Vagina (tissue), 2 donors: ENCODE measurements at regions not wholly inside any gene's neighbourhood (a gene's known extent, or its start where the extent isn't known, plus 50 kb on each side); places are given as distances from the start of the nearest gene placed in this dataset.

Source experiments
- DNase-seq, 2 donors: peaks; one replicate each; pipeline ENCODE4 v3.0.0-alpha.2; 2017; ENCODE audit errors: extremely low spot score in 2 of 2
- H3K27ac ChIP-seq: fragments of 200-600 bp; sonication (generic); one replicate; pipeline ENCODE4 v1.5.1; 2019
- H3K27me3 ChIP-seq: fragments of 200-600 bp; sonication (generic); one replicate; pipeline ENCODE4 v1.5.1; 2019
- H3K36me3 ChIP-seq, 2 donors: fragments of 200-600 bp; sonication (generic); one replicate each; pipeline ENCODE4 v1.5.1; 2017 to 2019
- H3K4me1 ChIP-seq: fragments of 200-600 bp; sonication (generic); one replicate; pipeline ENCODE4 v1.5.1; 2019
- H3K4me3 ChIP-seq, 2 donors: fragments of 200-600 bp; sonication (generic); 1 replicate in 1 of 2; 2 replicates in 1 of 2; pipeline ENCODE4 v1.5.1; 2016 to 2019
- H3K9me3 ChIP-seq: fragments of 200-600 bp; sonication (generic); one replicate; pipeline ENCODE4 v1.5.1; 2019
- POLR2A ChIP-seq, 2 donors: fragments of 450-650 bp; IDR thresholded peaks; one replicate each; pipeline ENCODE4 v1.6.1; 2017; ENCODE audit warnings: antibody characterized with exemption in 2 of 2, mild to moderate bottlenecking in 2 of 2, moderate library complexity in 2 of 2
- POLR2AphosphoS5 ChIP-seq, 2 donors: sonication (generic); formaldehyde crosslinking; IDR thresholded peaks; one replicate each; pipeline ENCODE4 v1.9.0; 2017; ENCODE audit warnings: antibody characterized with exemption in 2 of 2, mild to moderate bottlenecking in 2 of 2, low read depth in 1 of 2; ENCODE audit not compliant: insufficient read depth in 1 of 2
- intact Hi-C: fragments of 100-400 bp; cut with DNase I; formaldehyde crosslinking; loops from one replicate; pipeline ENCODE4 v1.15.1; 2023
- TF ChIP-seq, protein P1 (sequence below), 3 experiments: fragments of 450-650 bp in 2 of 3; fragments of 200-600 bp in 1 of 3; sonication (generic) in 1 of 3; IDR thresholded peaks; one replicate each; pipeline ENCODE4 v1.5.1; 2017 to 2019; ENCODE audit warnings: antibody characterized with exemption in 3 of 3, mild to moderate bottlenecking in 2 of 3, moderate library complexity in 2 of 3

DNA sequence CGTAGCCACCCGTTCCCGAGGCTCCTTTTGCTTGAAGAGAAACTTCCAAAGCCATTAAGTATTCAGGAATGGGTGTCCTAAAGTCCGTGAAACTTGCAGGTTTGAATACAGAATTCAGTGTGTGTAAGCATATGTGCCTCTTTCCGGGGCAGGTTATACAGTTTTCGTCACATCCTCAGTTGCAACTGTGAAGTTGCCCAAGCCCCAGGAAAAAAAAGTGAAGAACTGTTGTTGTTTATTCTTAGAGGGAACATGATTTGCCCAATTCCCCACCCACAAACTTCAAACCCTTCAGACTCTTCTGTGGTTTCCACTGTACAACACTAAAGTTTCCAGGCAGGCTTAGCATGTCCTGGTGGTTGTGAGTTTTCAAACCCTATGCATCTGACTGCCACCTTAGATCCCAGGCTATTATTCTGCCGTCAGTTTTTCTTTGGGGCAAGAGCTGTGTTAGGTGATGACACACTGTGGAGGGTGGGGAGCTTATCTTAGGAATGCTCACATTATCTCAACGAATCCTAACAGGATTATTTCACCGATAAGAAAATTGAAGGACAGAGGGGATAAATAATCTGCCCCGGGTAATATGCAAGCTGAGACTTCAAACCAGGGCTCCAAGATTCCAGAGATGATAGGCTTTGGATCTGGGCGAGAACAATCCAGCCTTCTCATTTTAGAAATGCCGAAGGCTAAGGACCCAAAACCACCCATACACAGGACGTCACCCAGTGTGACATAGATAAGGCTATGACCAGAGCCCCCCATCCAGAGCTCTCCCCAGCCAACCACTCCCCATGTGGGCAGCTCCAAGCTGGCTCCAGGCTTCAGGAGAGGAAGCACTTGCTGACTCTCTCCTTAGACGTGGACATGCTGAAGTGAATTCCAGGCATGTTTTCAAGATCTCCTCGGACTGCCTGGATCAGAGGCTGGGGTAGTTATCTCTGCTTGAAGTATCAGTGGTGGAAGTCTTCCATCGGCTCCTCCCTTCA lies 81.7 kb upstream of the AFDN start:
- H3K4me3 ChIP-seq = no peak overlapping the region
- intact Hi-C loops = loop anchor here (5.0 kb wide), 1 partner anchor 817 kb away; no protein-coding TSS in a partner anchor
- H3K27me3 ChIP-seq = no peaks in the 10 kb centered on the region
- H3K9me3 ChIP-seq = no peaks in the 10 kb centered on the region
- H3K27ac ChIP-seq = peak overlapping the region; percentile 40
- H3K4me1 ChIP-seq = peaks cover 24% of the 10 kb centered on the region
- no peak for DNase-seq
- TF ChIP-seq POLR2A (IDR thresholded peaks at IDR 0.05) = no peak
- H3K36me3 ChIP-seq = no peaks in the 10 kb centered on the region

DNA sequence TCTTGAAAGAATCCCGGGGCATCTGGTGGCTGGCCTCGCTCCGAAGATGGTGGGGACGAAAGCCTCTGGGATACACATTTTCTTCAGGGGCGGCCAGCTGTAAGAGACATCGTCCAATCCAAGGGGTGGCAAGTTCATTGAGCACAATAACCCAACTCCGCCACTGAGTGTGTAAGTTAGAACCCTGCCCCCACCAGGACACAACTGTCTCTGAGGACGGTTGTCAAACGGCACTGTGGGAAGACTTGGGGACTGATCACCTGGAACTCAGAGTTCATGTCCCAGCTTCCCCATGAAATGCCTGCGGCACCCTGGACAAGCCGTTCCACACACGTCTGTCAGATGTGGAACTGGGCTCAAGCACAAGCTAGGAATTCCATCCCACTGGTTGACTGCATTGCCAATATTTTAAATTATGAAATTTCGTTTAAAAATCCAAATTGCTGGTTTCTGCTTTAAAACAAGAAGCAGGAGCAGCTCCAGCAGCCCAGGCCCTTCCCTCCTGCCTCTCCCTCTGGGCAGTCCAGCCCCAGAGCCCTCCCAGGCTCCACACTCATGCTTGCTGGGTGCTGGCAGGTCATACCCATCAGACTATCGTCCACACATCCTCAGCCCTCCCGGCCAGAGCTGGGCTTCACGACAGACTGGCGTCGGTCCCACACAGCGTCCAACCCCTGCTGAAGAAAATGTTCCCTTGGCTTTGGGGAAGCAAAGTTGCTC lies 80.9 kb upstream of the AFDN start:
- Histone ChIP-seq H3K9me3 (no peaks in the 10 kb centered on the region), H3K4me1 (peaks cover 29% of the 10 kb centered on the region), H3K36me3 (no peaks in the 10 kb centered on the region), H3K27me3 (no peaks in the 10 kb centered on the region), H3K4me3 (no peak overlapping the region), H3K27ac (peak overlapping the region; percentile 40)
- intact Hi-C loops = no loop called here
- no peak for DNase-seq
- peak in 1 of 2 donors; percentile 29 for TF ChIP-seq POLR2AphosphoS5 (IDR thresholded peaks at IDR 0.05; ENCODE audit: insufficient read depth in 1 of 2, low read depth in 1 of 2)
- TF ChIP-seq, protein P1, sequence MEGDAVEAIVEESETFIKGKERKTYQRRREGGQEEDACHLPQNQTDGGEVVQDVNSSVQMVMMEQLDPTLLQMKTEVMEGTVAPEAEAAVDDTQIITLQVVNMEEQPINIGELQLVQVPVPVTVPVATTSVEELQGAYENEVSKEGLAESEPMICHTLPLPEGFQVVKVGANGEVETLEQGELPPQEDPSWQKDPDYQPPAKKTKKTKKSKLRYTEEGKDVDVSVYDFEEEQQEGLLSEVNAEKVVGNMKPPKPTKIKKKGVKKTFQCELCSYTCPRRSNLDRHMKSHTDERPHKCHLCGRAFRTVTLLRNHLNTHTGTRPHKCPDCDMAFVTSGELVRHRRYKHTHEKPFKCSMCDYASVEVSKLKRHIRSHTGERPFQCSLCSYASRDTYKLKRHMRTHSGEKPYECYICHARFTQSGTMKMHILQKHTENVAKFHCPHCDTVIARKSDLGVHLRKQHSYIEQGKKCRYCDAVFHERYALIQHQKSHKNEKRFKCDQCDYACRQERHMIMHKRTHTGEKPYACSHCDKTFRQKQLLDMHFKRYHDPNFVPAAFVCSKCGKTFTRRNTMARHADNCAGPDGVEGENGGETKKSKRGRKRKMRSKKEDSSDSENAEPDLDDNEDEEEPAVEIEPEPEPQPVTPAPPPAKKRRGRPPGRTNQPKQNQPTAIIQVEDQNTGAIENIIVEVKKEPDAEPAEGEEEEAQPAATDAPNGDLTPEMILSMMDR (IDR thresholded peaks at IDR 0.05) = no peak

DNA sequence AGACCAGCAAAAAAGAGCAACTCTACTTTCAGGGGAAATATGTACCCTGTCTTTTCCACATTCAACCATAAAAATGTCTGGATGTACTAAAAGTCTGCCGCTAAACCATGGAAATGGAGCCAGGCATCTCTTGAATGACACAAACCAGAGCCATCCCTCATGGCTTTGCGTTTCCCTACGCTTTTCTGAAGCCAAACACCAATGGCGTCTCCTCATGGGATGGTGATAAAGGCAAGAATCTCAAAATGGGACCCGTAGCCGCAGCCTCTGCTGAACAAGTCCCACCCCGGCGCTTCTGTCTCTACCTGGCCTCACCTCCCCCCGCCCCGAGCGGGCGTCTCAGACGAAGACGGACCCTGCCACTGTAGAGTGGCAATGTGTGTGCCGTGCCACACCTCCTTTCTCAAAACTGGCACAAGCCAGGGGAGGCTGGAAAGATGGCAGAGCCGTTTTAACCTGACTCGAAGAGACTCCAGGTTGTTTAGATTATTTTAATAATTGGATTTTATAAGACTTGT lies 80.3 kb upstream of the AFDN start:
- Histone ChIP-seq H3K27me3 (no peaks in the 10 kb centered on the region), H3K4me3 (no peak overlapping the region), H3K36me3 (no peaks in the 10 kb centered on the region), H3K27ac (peak overlapping the region; percentile 40), H3K4me1 (peaks cover 36% of the 10 kb centered on the region), H3K9me3 (no peaks in the 10 kb centered on the region)
- intact Hi-C loops = no loop called here
- TF ChIP-seq POLR2A (IDR thresholded peaks at IDR 0.05) = no peak
- no peak for DNase-seq

DNA sequence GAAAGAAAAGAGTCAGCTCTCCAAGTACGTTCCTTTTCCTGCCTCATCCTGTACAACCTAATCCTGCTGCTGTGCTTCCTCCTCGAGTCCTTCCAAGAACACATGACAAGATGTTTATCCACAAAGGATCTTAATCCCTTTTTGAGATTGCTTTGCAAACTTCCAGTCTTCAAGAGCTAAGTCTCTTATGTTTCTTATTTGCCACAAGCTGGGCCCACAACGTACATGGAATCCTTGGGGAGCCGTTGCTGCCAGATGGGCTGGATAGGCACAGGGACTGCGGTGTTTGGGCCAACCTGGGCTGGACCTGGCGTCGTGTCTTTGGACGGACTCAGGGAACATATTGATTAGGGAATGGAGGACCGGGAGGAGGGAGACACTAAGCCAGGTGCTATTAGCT lies 79.7 kb upstream of the AFDN start:
- TF ChIP-seq, protein P1 (IDR thresholded peaks at IDR 0.05) = no peak
- TF ChIP-seq POLR2A (IDR thresholded peaks at IDR 0.05) (no peak), POLR2AphosphoS5 (IDR thresholded peaks at IDR 0.05; ENCODE audit: insufficient read depth in 1 of 2, low read depth in 1 of 2) (no peak)
- Histone ChIP-seq H3K27me3 (no peaks in the 10 kb centered on the region), H3K4me3 (no peak overlapping the region), H3K36me3 (no peaks in the 10 kb centered on the region), H3K4me1 (peaks cover 41% of the 10 kb centered on the region), H3K9me3 (no peaks in the 10 kb centered on the region), H3K27ac (no peak overlapping the region)
- no peak for DNase-seq
- intact Hi-C loops = no loop called here

DNA sequence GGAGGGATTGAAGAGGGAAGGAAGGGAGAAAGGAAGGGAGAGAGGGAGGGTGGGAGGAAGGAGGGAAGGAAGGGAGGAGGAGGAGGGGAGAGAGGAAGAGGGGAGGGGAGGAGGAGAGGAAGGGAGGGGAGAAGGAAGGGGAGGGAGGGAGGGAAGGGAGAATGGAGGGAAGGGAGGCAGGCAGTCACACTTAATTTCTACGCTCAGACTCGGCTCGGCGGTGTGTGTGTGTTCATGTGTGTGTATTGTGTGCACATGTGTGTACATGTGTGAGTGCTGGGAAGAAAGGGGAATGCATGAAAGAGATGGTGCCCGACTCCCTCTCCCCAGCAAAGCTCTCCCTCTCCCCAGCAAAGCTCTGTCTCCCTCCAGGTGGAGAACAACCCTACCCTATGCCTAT lies 79.1 kb upstream of the AFDN start:
- Histone ChIP-seq H3K4me1 (peaks cover 44% of the 10 kb centered on the region), H3K36me3 (no peaks in the 10 kb centered on the region), H3K27me3 (no peaks in the 10 kb centered on the region), H3K9me3 (no peaks in the 10 kb centered on the region), H3K4me3 (no peak overlapping the region), H3K27ac (no peak overlapping the region)
- intact Hi-C loops = no loop called here
- TF ChIP-seq POLR2AphosphoS5 (IDR thresholded peaks at IDR 0.05; ENCODE audit: insufficient read depth in 1 of 2, low read depth in 1 of 2) (no peak), POLR2A (IDR thresholded peaks at IDR 0.05) (no peak)
- TF ChIP-seq, protein P1 (IDR thresholded peaks at IDR 0.05) = no peak
- DNase-seq = no peak
